ENCODE measurements at regions not wholly inside any gene's neighbourhood (a gene's known extent, or its start where the extent isn't known, plus 50 kb on each side); places are given as distances from the start of the nearest gene placed in this dataset.

DNA sequence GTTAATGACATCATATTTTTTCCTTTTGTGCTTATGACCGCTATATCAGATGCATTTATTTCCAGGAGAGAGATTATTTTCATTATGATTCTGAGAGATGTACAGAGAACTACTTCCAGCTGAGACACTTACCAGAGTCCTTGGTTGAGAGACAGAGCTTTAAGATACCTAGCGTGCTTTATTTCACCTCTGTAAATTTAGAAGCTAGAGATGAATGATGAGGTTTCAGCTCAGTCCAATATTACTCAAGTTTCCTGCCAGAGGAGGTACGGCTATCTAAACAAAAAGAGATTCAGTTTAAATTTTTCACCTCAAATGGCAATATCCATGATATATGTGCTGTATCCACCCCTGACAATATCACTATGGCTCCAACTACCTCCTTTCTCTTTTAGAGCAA, 182.6 kb upstream of the FAM3C start:
- ChIA-PET POLR2A (ENCODE audit: low non-redundant PET) (interaction anchor here (0.6 kb wide), 1 partner anchor 17 kb away, joined by 3 read pairs; no protein-coding TSS in a partner anchor), CTCF (no interaction called here)
- Histone ChIP-seq H3K4me1 (ENCODE audit: insufficient read depth, low read length, poor library complexity, severe bottlenecking) (peaks cover 38% of the 10 kb centered on the region), H3K27ac (ENCODE audit: low read depth, low read length, poor library complexity, severe bottlenecking) (no peak overlapping the region), H3K36me3 (ENCODE audit: insufficient read depth, low read length, poor library complexity, severe bottlenecking) (no peaks in the 10 kb centered on the region), H3K27me3 (replicated peaks; ENCODE audit: insufficient read depth, low read depth, low read length, poor library complexity) (no peaks in the 10 kb centered on the region), H3K4me3 (ENCODE audit: low read depth, low read length, poor library complexity, severe bottlenecking) (no peak overlapping the region), H3K9me3 (ENCODE audit: low read depth, low read length, poor library complexity, severe bottlenecking) (no peaks in the 10 kb centered on the region)
- TF ChIP-seq, protein P1, sequence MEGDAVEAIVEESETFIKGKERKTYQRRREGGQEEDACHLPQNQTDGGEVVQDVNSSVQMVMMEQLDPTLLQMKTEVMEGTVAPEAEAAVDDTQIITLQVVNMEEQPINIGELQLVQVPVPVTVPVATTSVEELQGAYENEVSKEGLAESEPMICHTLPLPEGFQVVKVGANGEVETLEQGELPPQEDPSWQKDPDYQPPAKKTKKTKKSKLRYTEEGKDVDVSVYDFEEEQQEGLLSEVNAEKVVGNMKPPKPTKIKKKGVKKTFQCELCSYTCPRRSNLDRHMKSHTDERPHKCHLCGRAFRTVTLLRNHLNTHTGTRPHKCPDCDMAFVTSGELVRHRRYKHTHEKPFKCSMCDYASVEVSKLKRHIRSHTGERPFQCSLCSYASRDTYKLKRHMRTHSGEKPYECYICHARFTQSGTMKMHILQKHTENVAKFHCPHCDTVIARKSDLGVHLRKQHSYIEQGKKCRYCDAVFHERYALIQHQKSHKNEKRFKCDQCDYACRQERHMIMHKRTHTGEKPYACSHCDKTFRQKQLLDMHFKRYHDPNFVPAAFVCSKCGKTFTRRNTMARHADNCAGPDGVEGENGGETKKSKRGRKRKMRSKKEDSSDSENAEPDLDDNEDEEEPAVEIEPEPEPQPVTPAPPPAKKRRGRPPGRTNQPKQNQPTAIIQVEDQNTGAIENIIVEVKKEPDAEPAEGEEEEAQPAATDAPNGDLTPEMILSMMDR (conservative IDR thresholded peaks at IDR 0.05; ENCODE audit: low read depth, low read length): no peak
- no peak for TF ChIP-seq EZH2 (IDR thresholded peaks at IDR 0.05; ENCODE audit: borderline replicate concordance, low read depth, low read length, poor library complexity, severe bottlenecking)
- DNase-seq (ENCODE audit: low spot score): no peak
- intact Hi-C loops (cut with micrococcal nuclease; ENCODE audit: unreplicated experiment): no loop called here
- BruUV-seq (replicated peaks): no TSS peak

DNA sequence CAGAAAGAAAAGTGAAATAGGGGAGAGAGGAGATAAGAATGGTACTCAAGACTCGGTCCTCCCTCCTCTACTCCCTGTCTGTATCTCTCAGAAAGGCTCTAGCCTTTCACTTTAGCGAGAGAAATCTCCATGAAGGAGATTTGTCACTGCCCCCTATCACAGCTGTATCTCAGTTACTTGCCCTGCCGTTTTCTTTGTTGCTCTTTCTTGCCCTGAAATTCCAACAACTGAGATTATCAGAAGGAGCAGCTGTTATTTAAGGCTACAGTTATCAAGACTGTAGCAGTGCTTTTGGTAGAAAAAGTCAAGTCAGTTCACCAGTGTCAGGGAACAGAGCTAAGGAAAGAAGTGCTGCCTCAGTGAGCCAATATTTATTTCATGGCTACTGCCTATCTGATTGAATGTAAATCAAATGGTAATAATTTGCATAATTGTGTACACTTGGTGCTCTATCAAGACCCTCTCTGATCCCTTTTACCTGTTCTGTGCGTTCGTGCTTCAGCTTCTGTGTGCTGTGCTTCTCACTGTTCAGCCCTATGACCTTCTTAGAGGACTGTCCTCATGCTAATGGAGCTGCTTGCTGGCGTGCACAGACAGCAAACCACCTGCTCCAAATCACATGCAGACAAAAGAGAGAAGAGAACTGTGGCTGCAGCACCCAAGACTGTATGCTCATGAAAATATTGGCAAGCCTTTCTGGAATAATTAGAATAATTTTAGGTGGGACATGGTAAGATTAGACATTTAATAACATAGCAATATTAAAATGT, 180.2 kb upstream of the FAM3C start:
- intact Hi-C loops (cut with micrococcal nuclease; ENCODE audit: unreplicated experiment): no loop called here
- no TSS peak for BruUV-seq (replicated peaks)
- POLR2A ChIA-PET (ENCODE audit: low non-redundant PET): no interaction called here
- Histone ChIP-seq H3K27ac (ENCODE audit: low read depth, low read length, poor library complexity, severe bottlenecking) (no peak overlapping the region), H3K36me3 (ENCODE audit: insufficient read depth, low read length, poor library complexity, severe bottlenecking) (no peaks in the 10 kb centered on the region), H3K4me1 (ENCODE audit: insufficient read depth, low read length, poor library complexity, severe bottlenecking) (peaks cover 18% of the 10 kb centered on the region), H3K4me3 (ENCODE audit: low read depth, low read length, poor library complexity, severe bottlenecking) (no peak overlapping the region), H3K9me3 (ENCODE audit: low read depth, low read length, poor library complexity, severe bottlenecking) (no peaks in the 10 kb centered on the region), H3K27me3 (replicated peaks; ENCODE audit: insufficient read depth, low read depth, low read length, poor library complexity) (no peaks in the 10 kb centered on the region)
- CTCF ChIA-PET: no interaction called here
- DNase-seq (ENCODE audit: low spot score): no peak
- TF ChIP-seq, protein P1 (conservative IDR thresholded peaks at IDR 0.05; ENCODE audit: low read depth, low read length): no peak
- TF ChIP-seq EZH2 (IDR thresholded peaks at IDR 0.05; ENCODE audit: borderline replicate concordance, low read depth, low read length, poor library complexity, severe bottlenecking): no peak

DNA sequence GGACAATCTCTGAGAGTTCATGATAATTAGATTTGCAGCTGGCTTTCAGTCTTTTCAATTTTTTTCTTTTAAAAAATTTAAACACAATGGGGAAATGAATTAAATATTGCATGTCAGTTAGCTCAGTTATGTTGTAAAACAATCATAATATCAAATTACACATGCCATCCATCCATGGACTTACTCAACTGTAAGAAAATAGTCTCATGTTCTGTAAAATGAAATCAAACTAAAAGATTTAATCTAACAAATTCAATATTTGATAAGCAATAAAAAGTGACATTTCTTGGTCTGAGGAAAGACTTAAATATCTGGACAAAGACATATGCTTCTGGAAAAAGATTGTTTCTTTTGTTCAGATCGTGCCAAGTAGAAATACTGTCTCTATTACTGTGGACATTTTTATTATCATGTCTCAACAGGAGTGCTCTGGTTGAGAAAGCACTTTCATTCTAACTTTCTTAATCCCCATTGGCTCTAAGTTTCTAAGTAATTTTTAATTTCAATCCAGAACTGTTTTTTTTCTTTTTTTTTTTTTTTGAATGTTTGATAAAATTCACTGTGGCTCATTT, 179.2 kb upstream of the FAM3C start:
- BruUV-seq (replicated peaks): no TSS peak
- ChIA-PET POLR2A (ENCODE audit: low non-redundant PET) (no interaction called here), CTCF (interaction anchor here (0.7 kb wide), 1 partner anchor 17 kb away, joined by 3 read pairs; no protein-coding TSS in a partner anchor)
- intact Hi-C loops (cut with micrococcal nuclease; ENCODE audit: unreplicated experiment): no loop called here
- TF ChIP-seq, protein P1 (conservative IDR thresholded peaks at IDR 0.05; ENCODE audit: low read depth, low read length): no peak
- no peak for TF ChIP-seq EZH2 (IDR thresholded peaks at IDR 0.05; ENCODE audit: borderline replicate concordance, low read depth, low read length, poor library complexity, severe bottlenecking)
- H3K4me1 ChIP-seq (ENCODE audit: insufficient read depth, low read length, poor library complexity, severe bottlenecking): peaks cover 26% of the 10 kb centered on the region
- peak overlapping the region; percentile 31 for H3K27ac ChIP-seq (ENCODE audit: low read depth, low read length, poor library complexity, severe bottlenecking)
- H3K4me3 ChIP-seq (ENCODE audit: low read depth, low read length, poor library complexity, severe bottlenecking): no peak overlapping the region
- no peaks in the 10 kb centered on the region for H3K36me3 ChIP-seq (ENCODE audit: insufficient read depth, low read length, poor library complexity, severe bottlenecking)
- peak; percentile 41 for DNase-seq (ENCODE audit: low spot score)
- H3K27me3 ChIP-seq (replicated peaks; ENCODE audit: insufficient read depth, low read depth, low read length, poor library complexity): no peaks in the 10 kb centered on the region
- no peaks in the 10 kb centered on the region for H3K9me3 ChIP-seq (ENCODE audit: low read depth, low read length, poor library complexity, severe bottlenecking)

Data from A673 (cell line).